Femur (tissue), 1 donor: ENCODE measurements at regions not wholly inside any gene's neighbourhood (a gene's known extent, or its start where the extent isn't known, plus 50 kb on each side); places are given as distances from the start of the nearest gene placed in this dataset.
A peak's percentile ranks its signal among the peaks of the same experiment; 100 is the strongest.
"Not testable (repeated sequence)": the region's sequence is repeated elsewhere in the genome, so short reads cannot be mapped to it uniquely, and the experiment has no call there.

Experiments
- DNase-seq: peaks from one replicate; pipeline ENCODE4 v3.0.0-alpha.2; 2017

GRCh38 chr18:78493490-78493889 lies 486.1 kb upstream of the SALL3 start:
- DNase-seq, result not testable (repeated sequence)

- peak; percentile 36 for DNase-seq
Measured at GRCh38 chr18:78494204-78495085, 485.2 kb upstream of the SALL3 start.

GRCh38 chr18:78495550-78495949 lies 484.1 kb upstream of the SALL3 start:
- DNase-seq, result no peak

- no peak for DNase-seq
Measured at GRCh38 chr18:78496079-78496478, 483.5 kb upstream of the SALL3 start.

- DNase-seq, result no peak
Measured at GRCh38 chr18:78497641-78498040, 482.0 kb upstream of the SALL3 start.

GRCh38 chr18:78499586-78499985 lies 480.0 kb upstream of the SALL3 start:
- DNase-seq, result no peak

- no peak for DNase-seq
Measured at GRCh38 chr18:78501251-78501650, 478.4 kb upstream of the SALL3 start.

- DNase-seq, result no peak
Measured at GRCh38 chr18:78503129-78503528, 476.5 kb upstream of the SALL3 start.

GRCh38 chr18:78505851-78506461 lies 473.7 kb upstream of the SALL3 start:
- DNase-seq, result peak; percentile 44

GRCh38 chr18:78507217-78507616 lies 472.4 kb upstream of the SALL3 start:
- no peak for DNase-seq

- DNase-seq, result not testable (repeated sequence)
Measured at GRCh38 chr18:78508228-78508824, 471.3 kb upstream of the SALL3 start.

GRCh38 chr18:78510091-78510490 lies 469.5 kb upstream of the SALL3 start:
- no peak for DNase-seq

- no peak for DNase-seq
Measured at GRCh38 chr18:78510636-78511035, 469.0 kb upstream of the SALL3 start.

GRCh38 chr18:78511666-78512601 lies 467.7 kb upstream of the SALL3 start:
- no peak for DNase-seq

- no peak for DNase-seq
Measured at GRCh38 chr18:78514910-78515670, 464.5 kb upstream of the SALL3 start.

GRCh38 chr18:78517328-78517727 lies 462.3 kb upstream of the SALL3 start:
- no peak for DNase-seq

GRCh38 chr18:78517973-78518372 lies 461.6 kb upstream of the SALL3 start:
- no peak for DNase-seq

- DNase-seq, result peak; percentile 8
Measured at GRCh38 chr18:78518805-78519204, 460.8 kb upstream of the SALL3 start.

- peak; percentile 4 for DNase-seq
Measured at GRCh38 chr18:78519394-78520062, 460.1 kb upstream of the SALL3 start.

GRCh38 chr18:78521136-78521535 lies 458.5 kb upstream of the SALL3 start:
- DNase-seq, result no peak

- DNase-seq, result no peak
Measured at GRCh38 chr18:78521744-78522143, 457.9 kb upstream of the SALL3 start.
